ENCODE measurements at regions not wholly inside any gene's neighbourhood (a gene's known extent, or its start where the extent isn't known, plus 50 kb on each side); places are given as distances from the start of the nearest gene placed in this dataset.

- Histone ChIP-seq H3K9ac (ENCODE audit: low read depth, low read length) (no peak overlapping the region), H3K4me3 (ENCODE audit: low read depth in 1 of 2, low read length in 2 of 2) (no peak overlapping the region), H3K79me2 (ENCODE audit: insufficient read depth, low read length) (no peaks in the 10 kb centered on the region), H3K4me1 (ENCODE audit: insufficient read depth, low read length) (no peaks in the 10 kb centered on the region), H3K27me3 (ENCODE audit: insufficient read depth, low read length, poor library complexity) (peaks cover 26% of the 10 kb centered on the region), H4K20me1 (ENCODE audit: insufficient read depth, low read length) (no peaks in the 10 kb centered on the region), H3K36me3 (ENCODE audit: insufficient read depth, low read length) (no peaks in the 10 kb centered on the region), H3K4me2 (ENCODE audit: insufficient read depth, low read length) (no peak overlapping the region), H3K27ac (ENCODE audit: low read length) (no peak overlapping the region), H3K9me3 (ENCODE audit: insufficient read depth, low read length, severe bottlenecking) (no peaks in the 10 kb centered on the region), H2AFZ (ENCODE audit: low read depth, low read length) (no peak overlapping the region)
- ATAC-seq (ENCODE audit: insufficient read depth, low read depth) (no peak), DNase-seq (no peak)
- TF ChIP-seq CTCF (IDR thresholded peaks at IDR 0.05; ENCODE audit: borderline replicate concordance, extremely low read depth, low read length, poor library complexity, severe bottlenecking) (no peak), EZH2 (IDR thresholded peaks at IDR 0.05; ENCODE audit: borderline replicate concordance, low read depth, low read length, severe bottlenecking) (no peak)
These were observed 183.1 kb upstream of the SH3BP4 start for GRCh38 chr2:234768608-234769196.

GRCh38 chr2:234765279-234765678, 186.5 kb upstream of the SH3BP4 start:
- H3K27me3 ChIP-seq (ENCODE audit: insufficient read depth, low read length, poor library complexity): peaks cover 11% of the 10 kb centered on the region
- H3K79me2 ChIP-seq (ENCODE audit: insufficient read depth, low read length): no peaks in the 10 kb centered on the region
- DNase-seq: no peak
- no peaks in the 10 kb centered on the region for H3K9me3 ChIP-seq (ENCODE audit: insufficient read depth, low read length, severe bottlenecking)
- no peak for ATAC-seq (ENCODE audit: insufficient read depth, low read depth)
- H3K9ac ChIP-seq (ENCODE audit: low read depth, low read length): no peak overlapping the region
- no peak overlapping the region for H3K4me3 ChIP-seq (ENCODE audit: low read depth in 1 of 2, low read length in 2 of 2)
- no peak overlapping the region for H3K4me2 ChIP-seq (ENCODE audit: insufficient read depth, low read length)
- no peaks in the 10 kb centered on the region for H4K20me1 ChIP-seq (ENCODE audit: insufficient read depth, low read length)
- H3K36me3 ChIP-seq (ENCODE audit: insufficient read depth, low read length): no peaks in the 10 kb centered on the region
- TF ChIP-seq CTCF (IDR thresholded peaks at IDR 0.05; ENCODE audit: borderline replicate concordance, extremely low read depth, low read length, poor library complexity, severe bottlenecking): no peak
- no peaks in the 10 kb centered on the region for H3K4me1 ChIP-seq (ENCODE audit: insufficient read depth, low read length)
- no peak overlapping the region for H2AFZ ChIP-seq (ENCODE audit: low read depth, low read length)
- no peak overlapping the region for H3K27ac ChIP-seq (ENCODE audit: low read length)

GRCh38 chr2:234764372-234764771, 187.4 kb upstream of the SH3BP4 start:
- Histone ChIP-seq H3K9ac (ENCODE audit: low read depth, low read length) (no peak overlapping the region), H3K27me3 (ENCODE audit: insufficient read depth, low read length, poor library complexity) (peaks cover 9% of the 10 kb centered on the region), H3K27ac (ENCODE audit: low read length) (no peak overlapping the region), H3K4me2 (ENCODE audit: insufficient read depth, low read length) (no peak overlapping the region), H3K79me2 (ENCODE audit: insufficient read depth, low read length) (no peaks in the 10 kb centered on the region), H3K9me3 (ENCODE audit: insufficient read depth, low read length, severe bottlenecking) (no peaks in the 10 kb centered on the region), H2AFZ (ENCODE audit: low read depth, low read length) (no peak overlapping the region), H3K36me3 (ENCODE audit: insufficient read depth, low read length) (no peaks in the 10 kb centered on the region), H3K4me1 (ENCODE audit: insufficient read depth, low read length) (no peaks in the 10 kb centered on the region), H3K4me3 (ENCODE audit: low read depth in 1 of 2, low read length in 2 of 2) (no peak overlapping the region), H4K20me1 (ENCODE audit: insufficient read depth, low read length) (no peaks in the 10 kb centered on the region)
- DNase-seq (no peak), ATAC-seq (ENCODE audit: insufficient read depth, low read depth) (no peak)
- TF ChIP-seq EZH2 (IDR thresholded peaks at IDR 0.05; ENCODE audit: borderline replicate concordance, low read depth, low read length, severe bottlenecking) (no peak), CTCF (IDR thresholded peaks at IDR 0.05; ENCODE audit: borderline replicate concordance, extremely low read depth, low read length, poor library complexity, severe bottlenecking) (no peak)

Measured in DND-41 (cell line).